Stimulated activated CD8-positive, alpha-beta memory T cell treated with anti-CD3 and anti-CD28 coated beads, Interleukin-15, amount 100 ng/mL, for 1 hour (primary cell): ENCODE measurements at regions not wholly inside any gene's neighbourhood (a gene's known extent, or its start where the extent isn't known, plus 50 kb on each side); places are given as distances from the start of the nearest gene placed in this dataset.

ENCODE experiments used
- DNase-seq: peaks from one replicate; pipeline ENCODE4 v3.0.0-alpha.2; 2020; ENCODE audit warnings: low read depth

GRCh38 chr19:30741566-30741965 is 369.4 kb downstream of the ZNF536 start:
- no peak for DNase-seq

GRCh38 chr19:30739394-30739793 is 367.2 kb downstream of the ZNF536 start:
- DNase-seq = no peak

GRCh38 chr19:30738047-30738446 is 365.9 kb downstream of the ZNF536 start:
- no peak for DNase-seq

- no peak for DNase-seq
Observed at GRCh38 chr19:30734669-30735068, 362.5 kb downstream of the ZNF536 start.

- no peak for DNase-seq
Observed at GRCh38 chr19:30733826-30734550, 361.8 kb downstream of the ZNF536 start.

- no peak for DNase-seq
Observed at GRCh38 chr19:30731591-30731990, 359.4 kb downstream of the ZNF536 start.

GRCh38 chr19:30729451-30729850 is 357.3 kb downstream of the ZNF536 start:
- no peak for DNase-seq

- no peak for DNase-seq
Observed at GRCh38 chr19:30722761-30723160, 350.6 kb downstream of the ZNF536 start.

GRCh38 chr19:30722186-30722585 is 350.0 kb downstream of the ZNF536 start:
- no peak for DNase-seq

- no peak for DNase-seq
Observed at GRCh38 chr19:30719999-30720345, 347.8 kb downstream of the ZNF536 start.

GRCh38 chr19:30719189-30719998 is 347.2 kb downstream of the ZNF536 start:
- no peak for DNase-seq

- DNase-seq = no peak
Observed at GRCh38 chr19:30718707-30719106, 346.5 kb downstream of the ZNF536 start.

GRCh38 chr19:30718014-30718413 is 345.8 kb downstream of the ZNF536 start:
- DNase-seq = no peak

GRCh38 chr19:30717381-30717780 is 345.2 kb downstream of the ZNF536 start:
- DNase-seq = no peak

GRCh38 chr19:30712431-30713337 is 340.5 kb downstream of the ZNF536 start:
- DNase-seq = no peak

GRCh38 chr19:30711826-30712225 is 339.6 kb downstream of the ZNF536 start:
- no peak for DNase-seq

GRCh38 chr19:30711296-30711695 is 339.1 kb downstream of the ZNF536 start:
- DNase-seq = no peak

GRCh38 chr19:30710721-30711120 is 338.5 kb downstream of the ZNF536 start:
- DNase-seq = no peak

- no peak for DNase-seq
Observed at GRCh38 chr19:30708416-30709178, 336.4 kb downstream of the ZNF536 start.

GRCh38 chr19:30704771-30705330 is 332.7 kb downstream of the ZNF536 start:
- DNase-seq = no peak

GRCh38 chr19:30703645-30704044 is 331.5 kb downstream of the ZNF536 start:
- no peak for DNase-seq
